H1 (cell line): ENCODE measurements at regions not wholly inside any gene's neighbourhood (a gene's known extent, or its start where the extent isn't known, plus 50 kb on each side); places are given as distances from the start of the nearest gene placed in this dataset.

ENCODE experiments used
- CTCF ChIA-PET: fragments of 300-600 bp; sonication (Branson Sonifier 250); formaldehyde crosslinking; loops from one replicate; lab custom pipeline; 2021; ENCODE audit not compliant: partially characterized antibody; lab: Charles Lee
- POLR2A ChIA-PET: fragments of 300-600 bp; sonication (Branson Sonifier 250); formaldehyde crosslinking; loops from one replicate; lab custom pipeline; 2021; ENCODE audit warnings: inconsistent platforms; ENCODE audit not compliant: partially characterized antibody; lab: Charles Lee
- DNase-seq, 2 experiments: peaks; one replicate each; pipeline versions ENCODE4 v3.0.0 to v3.0.0-alpha.2; 2010 to 2022; ENCODE audit warnings: low spot score in 2 of 2, low read depth in 1 of 2, mixed read lengths in 1 of 2
- FAIRE-seq: peaks from 2 replicates; lab custom pipeline; 2011; peaks lifted over from hg19 to GRCh38; lab: Jason Lieb, UNC
- H2AFZ ChIP-seq: 2 replicates; pipeline ENCODE4 v1.8.1; 2012; ENCODE audit warnings: low read length, inconsistent platforms
- H2AK5ac ChIP-seq: 2 replicates; pipeline ENCODE4 v1.6.1; 2013; ENCODE audit warnings: low read depth, low read length
- H2BK120ac ChIP-seq: replicated peaks from 2 replicates; pipeline ENCODE3; 2013; ENCODE audit warnings: low read depth, low read length, inconsistent platforms
- H2BK12ac ChIP-seq: 2 replicates; pipeline ENCODE4 v1.6.1; 2013; ENCODE audit warnings: low read depth, low read length
- H2BK15ac ChIP-seq: 2 replicates; pipeline ENCODE4 v1.6.1; 2013; ENCODE audit warnings: low read length
- H2BK20ac ChIP-seq: 2 replicates; pipeline ENCODE4 v1.6.1; 2013; ENCODE audit warnings: low read length
- H2BK5ac ChIP-seq: 2 replicates; pipeline ENCODE4 v1.6.1; 2013; ENCODE audit warnings: low read depth, low read length
- H3K14ac ChIP-seq: 2 replicates; pipeline ENCODE4 v1.6.1; 2013; ENCODE audit warnings: inconsistent platforms; ENCODE audit not compliant: insufficient read length
- H3K18ac ChIP-seq: 2 replicates; pipeline ENCODE4 v1.6.1; 2013; ENCODE audit warnings: low read length; ENCODE audit errors: extremely low read depth
- H3K23ac ChIP-seq: 2 replicates; pipeline ENCODE4 v1.6.1; 2013; ENCODE audit warnings: inconsistent platforms; ENCODE audit not compliant: insufficient read length
- H3K23me2 ChIP-seq: 2 replicates; pipeline ENCODE4 v1.6.1; 2013; ENCODE audit warnings: low read depth, low read length
- H3K27ac ChIP-seq: 2 replicates; pipeline ENCODE4 v1.6.1; 2011; ENCODE audit warnings: low read depth, low read length, inconsistent platforms
- H3K27me3 ChIP-seq, 4 experiments: replicated peaks in 1 of 4; 1 replicate in 1 of 4; 2 replicates in 3 of 4; pipeline versions ENCODE4 v1.6.1 to v1.8.1; 2011 to 2013; ENCODE audit warnings: low read length in 3 of 4, mild to moderate bottlenecking in 3 of 4, inconsistent platforms in 2 of 4, mixed read lengths in 2 of 4, moderate library complexity in 1 of 4; ENCODE audit not compliant: control insufficient read depth in 3 of 4, insufficient read depth in 3 of 4; ENCODE audit errors: extremely low read depth in 1 of 4
- H3K36me3 ChIP-seq, 4 experiments: 2 replicates each; pipeline versions ENCODE4 v1.6.1 to v1.8.1; 2011 to 2013; ENCODE audit warnings: mild to moderate bottlenecking in 4 of 4, low read length in 3 of 4, moderate library complexity in 2 of 4, control low read depth in 1 of 4, inconsistent platforms in 1 of 4; ENCODE audit not compliant: insufficient read depth in 4 of 4, control insufficient read depth in 2 of 4
- H3K4ac ChIP-seq: replicated peaks from 2 replicates; pipeline ENCODE3; 2013; ENCODE audit warnings: low read length, low read depth, mixed read lengths, inconsistent platforms; ENCODE audit not compliant: insufficient read length
- H3K4me1 ChIP-seq, 4 experiments: replicated peaks in 1 of 4; 1 replicate in 1 of 4; 2 replicates in 3 of 4; pipeline versions ENCODE4 v1.6.1 to v1.8.1; 2011 to 2013; ENCODE audit warnings: low read length in 3 of 4, inconsistent platforms in 2 of 4, mixed read lengths in 1 of 4; ENCODE audit not compliant: insufficient read depth in 4 of 4, control insufficient read depth in 3 of 4
- H3K4me2 ChIP-seq, 2 experiments: 2 replicates each; pipeline versions ENCODE4 v1.6.1 to v1.8.1; 2011 to 2013; ENCODE audit warnings: low read depth in 2 of 2, low read length in 2 of 2, control low read depth in 1 of 2, inconsistent platforms in 1 of 2, mild to moderate bottlenecking in 1 of 2; ENCODE audit not compliant: insufficient read depth in 1 of 2
- H3K4me3 ChIP-seq, 4 experiments: fragments of 200-600, 300-600 bp in 1 of 4; sonication (generic), shearing (Covaris generic), sonication (Bioruptor Twin) in 1 of 4; 2 replicates each; pipeline versions ENCODE4 v1.5.1 to v1.8.1; 2011 to 2016; ENCODE audit warnings: low read length in 4 of 4, low read depth in 3 of 4, control low read depth in 2 of 4, inconsistent platforms in 2 of 4, mild to moderate bottlenecking in 2 of 4, mixed read lengths in 1 of 4, moderate library complexity in 1 of 4; ENCODE audit not compliant: insufficient read depth in 2 of 4; ENCODE audit errors: extremely low read depth in 1 of 4
- H3K56ac ChIP-seq: replicated peaks from 2 replicates; pipeline ENCODE3; 2013; ENCODE audit warnings: low read depth, mild to moderate bottlenecking, mixed read lengths, low read length, inconsistent platforms; ENCODE audit not compliant: insufficient read length
- H3K79me1 ChIP-seq: 2 replicates; pipeline ENCODE4 v1.6.1; 2013; ENCODE audit warnings: low read depth, low read length, control low read depth
- H3K79me2 ChIP-seq, 2 experiments: 2 replicates each; pipeline versions ENCODE4 v1.6.1 to v1.8.1; 2012 to 2013; ENCODE audit warnings: low read length in 2 of 2, mild to moderate bottlenecking in 2 of 2, inconsistent platforms in 1 of 2; ENCODE audit not compliant: insufficient read depth in 2 of 2, control insufficient read depth in 1 of 2
- H3K9ac ChIP-seq, 4 experiments: replicated peaks in 1 of 4; 1 replicate in 1 of 4; 2 replicates in 3 of 4; pipeline versions ENCODE4 v1.6.1 to v1.8.1; 2011 to 2013; ENCODE audit warnings: low read depth in 3 of 4, low read length in 3 of 4, control low read depth in 2 of 4, mild to moderate bottlenecking in 2 of 4, moderate library complexity in 2 of 4, inconsistent platforms in 1 of 4; ENCODE audit errors: extremely low read depth in 1 of 4
- H3K9me3 ChIP-seq, 2 experiments: 2 replicates each; pipeline versions ENCODE4 v1.6.1 to v1.8.1; 2012 to 2013; ENCODE audit warnings: mild to moderate bottlenecking in 2 of 2, moderate library complexity in 2 of 2, control low read depth in 1 of 2, inconsistent platforms in 1 of 2, low read depth in 1 of 2, low read length in 1 of 2, mixed read lengths in 1 of 2; ENCODE audit not compliant: insufficient read depth in 2 of 2
- H4K20me1 ChIP-seq, 2 experiments: replicated peaks in 1 of 2; 2 replicates each; pipeline versions ENCODE3 to v1.8.1; 2011 to 2013; ENCODE audit warnings: inconsistent platforms in 2 of 2, low read length in 2 of 2, mild to moderate bottlenecking in 1 of 2; ENCODE audit not compliant: insufficient read depth in 2 of 2, control insufficient read depth in 1 of 2
- H4K5ac ChIP-seq: 2 replicates; pipeline ENCODE4 v1.6.1; 2013; ENCODE audit warnings: low read length, low read depth, mixed read lengths, inconsistent platforms; ENCODE audit not compliant: insufficient read length
- H4K8ac ChIP-seq: 2 replicates; pipeline ENCODE4 v1.8.0; 2013; ENCODE audit warnings: mild to moderate bottlenecking, moderate library complexity, low read length, inconsistent platforms; ENCODE audit not compliant: insufficient read depth; ENCODE audit errors: extremely low read depth
- H4K91ac ChIP-seq: replicated peaks from 2 replicates; pipeline ENCODE3; 2013; ENCODE audit warnings: low read length, mixed read lengths, inconsistent platforms; ENCODE audit not compliant: insufficient read length
- CHD2 ChIP-seq: IDR thresholded peaks from 2 replicates; pipeline ENCODE4 v1.6.1; 2012; ENCODE audit warnings: low read length, improper control_type of control experiment
- GTF2F1 ChIP-seq: IDR thresholded peaks from 2 replicates; pipeline ENCODE4 v1.6.1; 2012; ENCODE audit warnings: low read depth, low read length, improper control_type of control experiment, borderline replicate concordance
- RFX5 ChIP-seq: IDR thresholded peaks from 2 replicates; pipeline ENCODE4 v1.6.1; 2011; ENCODE audit warnings: low read depth, low read length, improper control_type of control experiment, borderline replicate concordance
- SAP30 ChIP-seq: fragments of 300-600 bp; sonication (generic); IDR thresholded peaks from 2 replicates; pipeline ENCODE4 v1.7.1; 2012; ENCODE audit warnings: low read length, moderate library complexity, mild to moderate bottlenecking, inconsistent platforms; ENCODE audit not compliant: insufficient read depth, insufficient replicate concordance
- SP1 ChIP-seq: IDR thresholded peaks from 2 replicates; pipeline ENCODE4 v1.6.1; 2011; ENCODE audit warnings: low read depth, low read length
- ZNF274 ChIP-seq: IDR thresholded peaks from 2 replicates; pipeline ENCODE4 v1.7.0; 2012; ENCODE audit warnings: low read length, borderline replicate concordance; ENCODE audit errors: extremely low read depth
- TF ChIP-seq, protein P1 (sequence below): IDR thresholded peaks from 2 replicates; pipeline ENCODE4 v1.6.1; 2011; ENCODE audit warnings: low read depth, mild to moderate bottlenecking, low read length; ENCODE audit not compliant: insufficient read depth
- TF ChIP-seq, protein P2 (sequence below): IDR thresholded peaks from 2 replicates; pipeline ENCODE4 v1.6.1; 2012; ENCODE audit warnings: inconsistent platforms

DNA sequence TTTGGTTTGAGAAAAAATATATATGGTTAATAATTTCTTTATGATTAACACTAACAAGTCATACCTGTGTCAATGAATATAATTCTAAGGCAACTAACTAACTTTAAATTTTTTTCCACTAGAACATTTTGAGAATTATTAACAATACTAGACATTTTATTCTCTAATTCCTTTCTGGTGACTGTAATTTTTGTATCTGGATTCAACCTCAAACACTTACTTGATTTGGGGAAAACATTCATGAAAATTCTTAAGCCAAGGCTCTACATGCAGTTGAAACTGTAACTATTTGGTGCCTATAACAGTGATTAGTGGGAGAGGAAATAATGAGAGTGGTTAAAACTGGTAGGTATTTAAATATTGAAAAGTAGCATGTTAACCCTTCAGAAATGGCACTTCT, 546.5 kb upstream of the KLHL29 start:
- H3K27ac ChIP-seq = no peak overlapping the region
- no peaks in the 10 kb centered on the region for H4K20me1 ChIP-seq
- H2BK120ac ChIP-seq = no peak overlapping the region
- no peak overlapping the region for H2AK5ac ChIP-seq
- H2BK15ac ChIP-seq = no peak overlapping the region
- no peak overlapping the region for H3K56ac ChIP-seq
- no peak overlapping the region for H3K9ac ChIP-seq
- no peaks in the 10 kb centered on the region for H3K79me2 ChIP-seq
- ChIA-PET POLR2A (no interaction called here), CTCF (no interaction called here)
- H3K9me3 ChIP-seq = no peaks in the 10 kb centered on the region
- H3K36me3 ChIP-seq = no peaks in the 10 kb centered on the region
- H2BK12ac ChIP-seq = no peak overlapping the region
- H3K23ac ChIP-seq = no peak overlapping the region
- FAIRE-seq = no peak
- H3K14ac ChIP-seq = no peak overlapping the region
- H4K5ac ChIP-seq = no peak overlapping the region
- no peak overlapping the region for H3K4me2 ChIP-seq
- no peaks in the 10 kb centered on the region for H3K79me1 ChIP-seq
- H3K18ac ChIP-seq = no peak overlapping the region
- H4K91ac ChIP-seq = no peak overlapping the region
- no peak overlapping the region for H4K8ac ChIP-seq
- no peak overlapping the region for H2BK5ac ChIP-seq
- DNase-seq = no peak
- H2AFZ ChIP-seq = no peak overlapping the region
- no peak overlapping the region for H3K4ac ChIP-seq
- peaks cover 0 to 1% (median 0%) of the 10 kb centered on the region in 4 experiments; a peak in 1 of 7 replicates for H3K27me3 ChIP-seq
- no peaks in the 10 kb centered on the region for H3K23me2 ChIP-seq
- H3K4me1 ChIP-seq = no peaks in the 10 kb centered on the region
- H2BK20ac ChIP-seq = no peak overlapping the region
- H3K4me3 ChIP-seq = no peak overlapping the region
- TF ChIP-seq SAP30 (no peak), SP1 (no peak), ZNF274 (no peak), GTF2F1 (no peak), RFX5 (no peak), CHD2 (no peak)
- TF ChIP-seq, protein P1, sequence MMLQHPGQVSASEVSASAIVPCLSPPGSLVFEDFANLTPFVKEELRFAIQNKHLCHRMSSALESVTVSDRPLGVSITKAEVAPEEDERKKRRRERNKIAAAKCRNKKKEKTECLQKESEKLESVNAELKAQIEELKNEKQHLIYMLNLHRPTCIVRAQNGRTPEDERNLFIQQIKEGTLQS = no peak
- TF ChIP-seq, protein P2, sequence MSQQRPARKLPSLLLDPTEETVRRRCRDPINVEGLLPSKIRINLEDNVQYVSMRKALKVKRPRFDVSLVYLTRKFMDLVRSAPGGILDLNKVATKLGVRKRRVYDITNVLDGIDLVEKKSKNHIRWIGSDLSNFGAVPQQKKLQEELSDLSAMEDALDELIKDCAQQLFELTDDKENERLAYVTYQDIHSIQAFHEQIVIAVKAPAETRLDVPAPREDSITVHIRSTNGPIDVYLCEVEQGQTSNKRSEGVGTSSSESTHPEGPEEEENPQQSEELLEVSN = no peak
